Liver (tissue), 8 donors: ENCODE measurements at regions not wholly inside any gene's neighbourhood (a gene's known extent, or its start where the extent isn't known, plus 50 kb on each side); places are given as distances from the start of the nearest gene placed in this dataset.

ENCODE experiments used
- DNase-seq: peaks from one replicate; pipeline ENCODE4 v3.0.0-alpha.2; 2017; ENCODE audit warnings: low spot score
- H3K27ac ChIP-seq, 2 donors: one replicate each; pipeline ENCODE4 v1.7.0; 2013; ENCODE audit warnings: inconsistent platforms in 2 of 2, low read length in 2 of 2, control low read depth in 1 of 2, low read depth in 1 of 2, mild to moderate bottlenecking in 1 of 2
- H3K27me3 ChIP-seq, 4 donors: one replicate each; pipeline versions ENCODE4 v1.6.1 to v1.7.0; 2013; ENCODE audit warnings: low read length in 3 of 4, inconsistent platforms in 1 of 4, mild to moderate bottlenecking in 1 of 4, moderate library complexity in 1 of 4; ENCODE audit not compliant: control insufficient read depth in 4 of 4, insufficient read depth in 4 of 4
- H3K36me3 ChIP-seq, 4 donors: one replicate each; pipeline versions ENCODE4 v1.6.1 to v1.7.0; 2013; ENCODE audit warnings: low read length in 3 of 4, mild to moderate bottlenecking in 3 of 4, low read depth in 1 of 4, moderate library complexity in 1 of 4; ENCODE audit not compliant: control insufficient read depth in 4 of 4, insufficient read depth in 3 of 4
- H3K4me1 ChIP-seq, 4 donors: one replicate each; pipeline versions ENCODE4 v1.6.1 to v1.7.0; 2013; ENCODE audit warnings: low read length in 3 of 4, mild to moderate bottlenecking in 3 of 4, moderate library complexity in 1 of 4; ENCODE audit not compliant: control insufficient read depth in 4 of 4, insufficient read depth in 4 of 4
- H3K4me3 ChIP-seq, 3 donors: one replicate each; pipeline versions ENCODE4 v1.6.1 to v1.7.0; 2013; ENCODE audit warnings: low read length in 3 of 3, control low read depth in 1 of 3, low read depth in 1 of 3, mild to moderate bottlenecking in 1 of 3
- H3K9ac ChIP-seq, 2 donors: one replicate each; pipeline ENCODE4 v1.7.0; 2013; ENCODE audit warnings: low read length in 2 of 2, mild to moderate bottlenecking in 2 of 2, moderate library complexity in 2 of 2, control low read depth in 1 of 2, low read depth in 1 of 2
- H3K9me3 ChIP-seq, 4 donors: one replicate each; pipeline versions ENCODE4 v1.6.1 to v1.7.0; 2013; ENCODE audit warnings: low read length in 3 of 4; ENCODE audit not compliant: control insufficient read depth in 4 of 4
- EGR1 ChIP-seq, 2 donors: IDR thresholded peaks; 2 replicates each; pipeline ENCODE4 v1.6.1; 2016 to 2018; ENCODE audit warnings: antibody characterized with exemption in 2 of 2, low read depth in 2 of 2
- FOXA1 ChIP-seq: IDR thresholded peaks from 2 replicates; pipeline ENCODE4 v1.6.1; 2016; ENCODE audit warnings: antibody characterized with exemption
- FOXA2 ChIP-seq: IDR thresholded peaks from 2 replicates; pipeline ENCODE4 v1.6.1; 2016; ENCODE audit warnings: antibody characterized with exemption
- GABPA ChIP-seq, 2 donors: IDR thresholded peaks in 1 of 2; conservative IDR thresholded peaks in 1 of 2; 2 replicates each; pipeline ENCODE4 v1.6.1; 2016; ENCODE audit warnings: antibody characterized with exemption in 2 of 2, mild to moderate bottlenecking in 1 of 2, moderate library complexity in 1 of 2
- HNF4A ChIP-seq, 2 donors: conservative IDR thresholded peaks; 2 replicates each; pipeline ENCODE4 v1.6.1; 2016; ENCODE audit warnings: antibody characterized with exemption in 2 of 2, mild to moderate bottlenecking in 2 of 2
- HNF4G ChIP-seq: IDR thresholded peaks from 2 replicates; pipeline ENCODE4 v1.6.1; 2016; ENCODE audit warnings: antibody characterized with exemption
- JUND ChIP-seq, 2 donors: IDR thresholded peaks; 2 replicates each; pipeline ENCODE4 v1.6.1; 2016; ENCODE audit warnings: antibody characterized with exemption in 2 of 2
- NR2F2 ChIP-seq: IDR thresholded peaks from 2 replicates; pipeline ENCODE4 v1.6.1; 2016; ENCODE audit warnings: antibody characterized with exemption
- RAD21 ChIP-seq, 2 donors: IDR thresholded peaks; 2 replicates each; pipeline ENCODE4 v1.6.1; 2016; ENCODE audit warnings: antibody characterized with exemption in 2 of 2, mild to moderate bottlenecking in 2 of 2
- RXRA ChIP-seq, 2 donors: IDR thresholded peaks; 2 replicates each; pipeline ENCODE4 v1.6.1; 2017 to 2018; ENCODE audit warnings: antibody characterized with exemption in 2 of 2, mild to moderate bottlenecking in 1 of 2
- SP1 ChIP-seq: IDR thresholded peaks from 2 replicates; pipeline ENCODE4 v1.6.1; 2018; ENCODE audit warnings: antibody characterized with exemption, mild to moderate bottlenecking
- TAF1 ChIP-seq: conservative IDR thresholded peaks from 2 replicates; pipeline ENCODE4 v1.6.1; 2016; ENCODE audit warnings: antibody characterized with exemption, mild to moderate bottlenecking
- YY1 ChIP-seq: IDR thresholded peaks from 2 replicates; pipeline ENCODE4 v1.6.1; 2016; ENCODE audit warnings: antibody characterized with exemption, mild to moderate bottlenecking
- WGBS: extraction: QIAGEN DNeasy Blood & Tissue Kit; methylation state at CpG from one replicate; pipeline ENCODE4 v1.1.7; 2013; 5-methylcytosine and 5-hydroxymethylcytosine counted together
- TF ChIP-seq, protein P1 (sequence below): fragments of 150-350 bp; IDR thresholded peaks from 2 replicates; pipeline ENCODE4 v1.5.1; 2017; ENCODE audit warnings: improper control_type of control experiment, low read depth, low read length; ENCODE audit not compliant: missing input control
- TF ChIP-seq, protein P2 (sequence below): IDR thresholded peaks from 2 replicates; pipeline ENCODE4 v1.6.1; 2016; ENCODE audit warnings: antibody characterized with exemption, mild to moderate bottlenecking
- TF ChIP-seq, protein P3 (sequence below): IDR thresholded peaks from 2 replicates; pipeline ENCODE4 v1.6.1; 2016; ENCODE audit warnings: antibody characterized with exemption
- TF ChIP-seq, protein P4 (sequence below): IDR thresholded peaks from 2 replicates; pipeline ENCODE4 v1.6.1; 2016; ENCODE audit warnings: antibody characterized with exemption
- TF ChIP-seq, protein P5 (sequence below): IDR thresholded peaks from 2 replicates; pipeline ENCODE4 v1.6.1; 2016; ENCODE audit warnings: antibody characterized with exemption
- donor health status: healthy.
- donor health status: healthy.
- donor health status: healthy.
- donor health status: healthy.
- donor health status: healthy.

DNA sequence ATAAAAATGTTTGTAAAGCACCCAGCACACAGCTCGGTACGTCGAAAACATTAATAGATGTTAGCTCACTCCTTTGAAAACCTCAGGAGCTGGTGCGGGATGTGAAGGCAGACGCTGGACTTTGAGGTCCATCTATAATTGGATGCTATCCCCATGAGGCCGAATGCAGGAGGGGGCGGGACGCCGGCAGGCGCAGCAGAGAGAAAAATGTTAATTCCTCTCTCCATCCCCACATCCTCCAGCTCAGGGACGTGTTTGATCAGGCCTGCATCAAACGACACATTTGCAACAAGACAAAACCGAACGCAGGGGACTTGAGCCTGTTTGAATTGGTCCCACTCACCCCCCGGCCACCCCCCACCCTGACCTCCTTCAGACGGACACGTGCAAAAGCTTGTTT is 231.0 kb downstream of the RBM19 start:
- no peak for TF ChIP-seq EGR1 (IDR thresholded peaks at IDR 0.05; ENCODE audit: low read depth in 2 of 2)
- TF ChIP-seq JUND (IDR thresholded peaks at IDR 0.05): no peak
- TF ChIP-seq RAD21 (IDR thresholded peaks at IDR 0.05): no peak
- TF ChIP-seq, protein P1, sequence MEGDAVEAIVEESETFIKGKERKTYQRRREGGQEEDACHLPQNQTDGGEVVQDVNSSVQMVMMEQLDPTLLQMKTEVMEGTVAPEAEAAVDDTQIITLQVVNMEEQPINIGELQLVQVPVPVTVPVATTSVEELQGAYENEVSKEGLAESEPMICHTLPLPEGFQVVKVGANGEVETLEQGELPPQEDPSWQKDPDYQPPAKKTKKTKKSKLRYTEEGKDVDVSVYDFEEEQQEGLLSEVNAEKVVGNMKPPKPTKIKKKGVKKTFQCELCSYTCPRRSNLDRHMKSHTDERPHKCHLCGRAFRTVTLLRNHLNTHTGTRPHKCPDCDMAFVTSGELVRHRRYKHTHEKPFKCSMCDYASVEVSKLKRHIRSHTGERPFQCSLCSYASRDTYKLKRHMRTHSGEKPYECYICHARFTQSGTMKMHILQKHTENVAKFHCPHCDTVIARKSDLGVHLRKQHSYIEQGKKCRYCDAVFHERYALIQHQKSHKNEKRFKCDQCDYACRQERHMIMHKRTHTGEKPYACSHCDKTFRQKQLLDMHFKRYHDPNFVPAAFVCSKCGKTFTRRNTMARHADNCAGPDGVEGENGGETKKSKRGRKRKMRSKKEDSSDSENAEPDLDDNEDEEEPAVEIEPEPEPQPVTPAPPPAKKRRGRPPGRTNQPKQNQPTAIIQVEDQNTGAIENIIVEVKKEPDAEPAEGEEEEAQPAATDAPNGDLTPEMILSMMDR: no peak
- no peak for TF ChIP-seq FOXA1
- no peak for TF ChIP-seq FOXA2
- TF ChIP-seq HNF4G: no peak
- no peak for TF ChIP-seq TAF1
- no peak for TF ChIP-seq RXRA (IDR thresholded peaks at IDR 0.05)
- no peak for TF ChIP-seq NR2F2
- no peak for TF ChIP-seq GABPA (IDR thresholded peaks at IDR 0.05 in 1 of 2, conservative IDR thresholded peaks at IDR 0.05 in 1 of 2)
- TF ChIP-seq HNF4A (conservative IDR thresholded peaks at IDR 0.05): no peak
- TF ChIP-seq, protein P2, sequence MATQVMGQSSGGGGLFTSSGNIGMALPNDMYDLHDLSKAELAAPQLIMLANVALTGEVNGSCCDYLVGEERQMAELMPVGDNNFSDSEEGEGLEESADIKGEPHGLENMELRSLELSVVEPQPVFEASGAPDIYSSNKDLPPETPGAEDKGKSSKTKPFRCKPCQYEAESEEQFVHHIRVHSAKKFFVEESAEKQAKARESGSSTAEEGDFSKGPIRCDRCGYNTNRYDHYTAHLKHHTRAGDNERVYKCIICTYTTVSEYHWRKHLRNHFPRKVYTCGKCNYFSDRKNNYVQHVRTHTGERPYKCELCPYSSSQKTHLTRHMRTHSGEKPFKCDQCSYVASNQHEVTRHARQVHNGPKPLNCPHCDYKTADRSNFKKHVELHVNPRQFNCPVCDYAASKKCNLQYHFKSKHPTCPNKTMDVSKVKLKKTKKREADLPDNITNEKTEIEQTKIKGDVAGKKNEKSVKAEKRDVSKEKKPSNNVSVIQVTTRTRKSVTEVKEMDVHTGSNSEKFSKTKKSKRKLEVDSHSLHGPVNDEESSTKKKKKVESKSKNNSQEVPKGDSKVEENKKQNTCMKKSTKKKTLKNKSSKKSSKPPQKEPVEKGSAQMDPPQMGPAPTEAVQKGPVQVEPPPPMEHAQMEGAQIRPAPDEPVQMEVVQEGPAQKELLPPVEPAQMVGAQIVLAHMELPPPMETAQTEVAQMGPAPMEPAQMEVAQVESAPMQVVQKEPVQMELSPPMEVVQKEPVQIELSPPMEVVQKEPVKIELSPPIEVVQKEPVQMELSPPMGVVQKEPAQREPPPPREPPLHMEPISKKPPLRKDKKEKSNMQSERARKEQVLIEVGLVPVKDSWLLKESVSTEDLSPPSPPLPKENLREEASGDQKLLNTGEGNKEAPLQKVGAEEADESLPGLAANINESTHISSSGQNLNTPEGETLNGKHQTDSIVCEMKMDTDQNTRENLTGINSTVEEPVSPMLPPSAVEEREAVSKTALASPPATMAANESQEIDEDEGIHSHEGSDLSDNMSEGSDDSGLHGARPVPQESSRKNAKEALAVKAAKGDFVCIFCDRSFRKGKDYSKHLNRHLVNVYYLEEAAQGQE: no peak
- TF ChIP-seq YY1: no peak
- TF ChIP-seq, protein P3, sequence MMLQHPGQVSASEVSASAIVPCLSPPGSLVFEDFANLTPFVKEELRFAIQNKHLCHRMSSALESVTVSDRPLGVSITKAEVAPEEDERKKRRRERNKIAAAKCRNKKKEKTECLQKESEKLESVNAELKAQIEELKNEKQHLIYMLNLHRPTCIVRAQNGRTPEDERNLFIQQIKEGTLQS: no peak
- TF ChIP-seq, protein P4, sequence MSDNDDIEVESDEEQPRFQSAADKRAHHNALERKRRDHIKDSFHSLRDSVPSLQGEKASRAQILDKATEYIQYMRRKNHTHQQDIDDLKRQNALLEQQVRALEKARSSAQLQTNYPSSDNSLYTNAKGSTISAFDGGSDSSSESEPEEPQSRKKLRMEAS: no peak
- TF ChIP-seq SP1: no peak
- TF ChIP-seq, protein P5, sequence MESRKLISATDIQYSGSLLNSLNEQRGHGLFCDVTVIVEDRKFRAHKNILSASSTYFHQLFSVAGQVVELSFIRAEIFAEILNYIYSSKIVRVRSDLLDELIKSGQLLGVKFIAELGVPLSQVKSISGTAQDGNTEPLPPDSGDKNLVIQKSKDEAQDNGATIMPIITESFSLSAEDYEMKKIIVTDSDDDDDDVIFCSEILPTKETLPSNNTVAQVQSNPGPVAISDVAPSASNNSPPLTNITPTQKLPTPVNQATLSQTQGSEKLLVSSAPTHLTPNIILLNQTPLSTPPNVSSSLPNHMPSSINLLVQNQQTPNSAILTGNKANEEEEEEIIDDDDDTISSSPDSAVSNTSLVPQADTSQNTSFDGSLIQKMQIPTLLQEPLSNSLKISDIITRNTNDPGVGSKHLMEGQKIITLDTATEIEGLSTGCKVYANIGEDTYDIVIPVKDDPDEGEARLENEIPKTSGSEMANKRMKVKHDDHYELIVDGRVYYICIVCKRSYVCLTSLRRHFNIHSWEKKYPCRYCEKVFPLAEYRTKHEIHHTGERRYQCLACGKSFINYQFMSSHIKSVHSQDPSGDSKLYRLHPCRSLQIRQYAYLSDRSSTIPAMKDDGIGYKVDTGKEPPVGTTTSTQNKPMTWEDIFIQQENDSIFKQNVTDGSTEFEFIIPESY: no peak
- Histone ChIP-seq H3K27ac (no peak overlapping the region), H3K9ac (no peak overlapping the region), H3K36me3 (no peaks in the 10 kb centered on the region), H3K27me3 (peaks cover 0 to 2% (median 0%) of the 10 kb centered on the region in 4 donors), H3K4me1 (no peaks in the 10 kb centered on the region), H3K4me3 (no peak overlapping the region), H3K9me3 (no peaks in the 10 kb centered on the region)
- DNase-seq: no peak
- 39% methylated on average over 17 of the region's 17 CpGs for WGBS
